CD8-positive, alpha-beta memory T cell (primary cell): ENCODE measurements at regions not wholly inside any gene's neighbourhood (a gene's known extent, or its start where the extent isn't known, plus 50 kb on each side); places are given as distances from the start of the nearest gene placed in this dataset.
"Not testable (repeated sequence)": the region's sequence is repeated elsewhere in the genome, so short reads cannot be mapped to it uniquely, and the experiment has no call there.

Source experiments
- CTCF ChIA-PET: fragments of 350-600 bp; sonication (Branson Sonifier 250); formaldehyde crosslinking; loops from one replicate; lab custom pipeline; 2021; ENCODE audit warnings: antibody characterized with exemption; lab: Charles Lee
- POLR2A ChIA-PET: fragments of 350-600 bp; sonication (Branson Sonifier 250); formaldehyde crosslinking; loops from one replicate; lab custom pipeline; 2021; ENCODE audit warnings: antibody characterized with exemption; lab: Charles Lee
- DNase-seq, 5 donors: peaks; one replicate each; pipeline versions ENCODE4 v3.0.0 to v3.0.0-alpha.2; 2020 to 2022; ENCODE audit warnings: mixed read lengths in 1 of 5
- H3K27ac ChIP-seq: one replicate; pipeline ENCODE4 v1.7.0; 2013; ENCODE audit warnings: low read depth, mild to moderate bottlenecking, low read length, moderate library complexity
- H3K27me3 ChIP-seq: 2 replicates; pipeline ENCODE4 v1.7.0; 2013; ENCODE audit warnings: low read length, mild to moderate bottlenecking; ENCODE audit not compliant: insufficient read depth, poor library complexity, severe bottlenecking
- H3K36me3 ChIP-seq: 2 replicates; pipeline ENCODE4 v1.7.0; 2013; ENCODE audit warnings: mild to moderate bottlenecking, low read length, moderate library complexity; ENCODE audit not compliant: insufficient read depth
- H3K4me1 ChIP-seq: 2 replicates; pipeline ENCODE4 v1.7.0; 2013; ENCODE audit warnings: mild to moderate bottlenecking, low read length, moderate library complexity; ENCODE audit not compliant: insufficient read depth
- H3K4me3 ChIP-seq: 2 replicates; pipeline ENCODE4 v1.7.0; 2013; ENCODE audit warnings: mild to moderate bottlenecking, low read length
- H3K9me3 ChIP-seq: 2 replicates; pipeline ENCODE4 v1.7.0; 2013; ENCODE audit warnings: mild to moderate bottlenecking, low read length
- H3K27ac Mint-ChIP-seq, 8 donors: one replicate each; pipeline ENCODE4 v1.8.0; 2020 to 2021; ENCODE audit warnings: mixed read lengths in 8 of 8, mild to moderate bottlenecking in 6 of 8, inconsistent platforms in 3 of 8, moderate library complexity in 3 of 8
- H3K27me3 Mint-ChIP-seq, 2 donors: one replicate each; pipeline ENCODE4 v1.8.0; 2020 to 2021; ENCODE audit warnings: mixed read lengths in 2 of 2, mild to moderate bottlenecking in 1 of 2, moderate library complexity in 1 of 2
- H3K36me3 Mint-ChIP-seq, 3 donors: one replicate each; pipeline ENCODE4 v1.8.0; 2020 to 2021; ENCODE audit warnings: mixed read lengths in 3 of 3, inconsistent platforms in 1 of 3, mild to moderate bottlenecking in 1 of 3
- H3K4me1 Mint-ChIP-seq, 3 donors: one replicate each; pipeline ENCODE4 v1.8.0; 2020 to 2021; ENCODE audit warnings: mixed read lengths in 3 of 3, inconsistent platforms in 1 of 3, mild to moderate bottlenecking in 1 of 3
- H3K4me3 Mint-ChIP-seq, 7 donors: one replicate each; pipeline ENCODE4 v1.8.0; 2020 to 2021; ENCODE audit warnings: mixed read lengths in 7 of 7, mild to moderate bottlenecking in 6 of 7, moderate library complexity in 4 of 7, inconsistent platforms in 2 of 7
- H3K9me3 Mint-ChIP-seq, 5 donors: one replicate each; pipeline ENCODE4 v1.8.0; 2020 to 2022; ENCODE audit warnings: mixed read lengths in 5 of 5, mild to moderate bottlenecking in 3 of 5, moderate library complexity in 2 of 5, inconsistent platforms in 1 of 5

DNA sequence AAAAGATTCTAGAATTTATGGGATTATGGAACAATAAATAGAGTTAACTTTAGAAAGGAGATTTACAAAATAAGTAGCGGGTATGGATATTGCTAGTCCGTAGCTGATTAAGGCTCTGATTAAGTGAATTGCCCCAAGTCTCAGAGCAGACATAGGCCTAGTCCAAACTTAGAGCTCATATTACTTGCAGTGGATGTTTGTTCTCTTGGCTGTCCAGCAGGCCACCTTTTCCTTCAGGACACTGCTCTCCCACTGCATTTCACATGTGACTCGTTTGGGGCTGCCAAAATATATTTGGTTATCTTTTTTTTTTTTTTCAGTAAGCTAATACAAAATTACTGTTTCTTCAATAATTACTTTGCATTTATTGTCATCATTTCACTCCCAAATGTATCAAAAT is 76.6 kb downstream of the ARRDC3 start:
- DNase-seq, result no peak
- POLR2A ChIA-PET, result interaction anchor here (0.6 kb wide), 1 partner anchor 36 kb away, joined by 6 read pairs; no protein-coding TSS in a partner anchor
- Histone ChIP-seq H3K36me3 (no peaks in the 10 kb centered on the region), H3K9me3 (no peaks in the 10 kb centered on the region), H3K4me3 (no peak overlapping the region), H3K27me3 (no peaks in the 10 kb centered on the region), H3K27ac (no peak overlapping the region), H3K4me1 (peaks cover 10% of the 10 kb centered on the region)
- CTCF ChIA-PET, result interaction anchor here (0.9 to 1.4 kb wide), 3 partner anchors 9 to 81 kb away, joined by 3 to 4 read pairs (median 3); no protein-coding TSS in a partner anchor
- Mint-ChIP-seq H3K4me3 (no peak overlapping the region), H3K27me3 (peaks cover 0 to 2% of the 10 kb centered on the region in 2 donors), H3K9me3 (no peaks in the 10 kb centered on the region), H3K36me3 (no peaks in the 10 kb centered on the region), H3K4me1 (peaks cover 8 to 13% (median 9%) of the 10 kb centered on the region in 3 donors), H3K27ac (peak overlapping the region in 1 of 8 donors; percentile 43)

DNA sequence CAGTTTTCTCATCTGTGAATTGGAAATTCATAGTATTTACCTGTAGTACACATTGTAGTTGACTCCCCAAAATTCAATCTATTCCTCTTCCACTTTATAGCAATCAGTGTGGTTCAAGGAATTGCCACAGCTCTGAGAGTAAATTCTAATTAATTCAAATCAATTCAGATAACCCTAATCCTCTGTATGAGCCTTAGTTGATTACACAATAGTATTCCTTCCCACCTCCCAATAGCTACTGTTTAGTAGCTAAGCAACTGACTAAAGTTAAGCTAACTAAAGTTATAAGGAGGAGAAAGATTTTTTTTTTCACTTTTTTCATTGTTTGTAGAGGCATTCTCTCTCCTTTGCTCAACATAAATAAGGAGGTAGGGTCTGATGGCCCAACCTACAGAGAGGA is 77.5 kb downstream of the ARRDC3 start:
- H3K4me3 Mint-ChIP-seq, result no peak overlapping the region
- no peak for DNase-seq
- POLR2A ChIA-PET, result no interaction called here
- H3K4me1 Mint-ChIP-seq, result peaks cover 0 to 4% (median under 1%) of the 10 kb centered on the region in 3 donors
- Histone ChIP-seq H3K36me3 (no peaks in the 10 kb centered on the region), H3K4me3 (no peak overlapping the region), H3K9me3 (no peaks in the 10 kb centered on the region), H3K4me1 (peaks cover 1% of the 10 kb centered on the region), H3K27ac (no peak overlapping the region), H3K27me3 (no peaks in the 10 kb centered on the region)
- H3K36me3 Mint-ChIP-seq, result no peaks in the 10 kb centered on the region
- CTCF ChIA-PET, result interaction anchor here (0.9 kb wide), 1 partner anchor 8 kb away, joined by 3 read pairs; no protein-coding TSS in a partner anchor
- peaks cover 0 to 2% of the 10 kb centered on the region in 2 donors for H3K27me3 Mint-ChIP-seq
- H3K27ac Mint-ChIP-seq, result peak overlapping the region in 1 of 8 donors; percentile 60
- no peaks in the 10 kb centered on the region for H3K9me3 Mint-ChIP-seq

DNA sequence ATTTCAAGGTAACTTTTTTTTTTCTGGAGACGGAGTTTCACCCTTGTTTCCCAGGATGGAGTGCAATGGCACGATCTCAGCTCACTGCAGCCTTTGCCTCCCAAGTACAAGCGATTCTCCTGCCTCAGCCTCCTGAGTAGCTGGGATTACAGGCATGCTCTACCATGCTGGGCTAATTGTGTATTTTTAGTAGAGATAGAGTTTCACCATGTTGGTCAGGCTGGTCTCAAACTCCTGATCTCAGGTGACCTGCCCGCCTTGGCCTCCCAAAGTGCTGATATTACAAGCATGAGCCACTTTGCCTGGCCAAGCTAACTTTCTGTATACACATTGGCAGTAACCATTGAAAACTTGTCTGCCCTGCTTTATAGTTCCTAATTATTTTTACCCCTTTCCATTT is 79.1 kb downstream of the ARRDC3 start:
- DNase-seq, H3K36me3 ChIP-seq, H3K36me3 Mint-ChIP-seq, H3K27me3 Mint-ChIP-seq, H3K27ac Mint-ChIP-seq, H3K4me3 ChIP-seq, POLR2A ChIA-PET, H3K27me3 ChIP-seq, H3K27ac ChIP-seq, H3K9me3 ChIP-seq, H3K4me3 Mint-ChIP-seq, H3K9me3 Mint-ChIP-seq, H3K4me1 ChIP-seq, CTCF ChIA-PET, H3K4me1 Mint-ChIP-seq: not testable (repeated sequence)

DNA sequence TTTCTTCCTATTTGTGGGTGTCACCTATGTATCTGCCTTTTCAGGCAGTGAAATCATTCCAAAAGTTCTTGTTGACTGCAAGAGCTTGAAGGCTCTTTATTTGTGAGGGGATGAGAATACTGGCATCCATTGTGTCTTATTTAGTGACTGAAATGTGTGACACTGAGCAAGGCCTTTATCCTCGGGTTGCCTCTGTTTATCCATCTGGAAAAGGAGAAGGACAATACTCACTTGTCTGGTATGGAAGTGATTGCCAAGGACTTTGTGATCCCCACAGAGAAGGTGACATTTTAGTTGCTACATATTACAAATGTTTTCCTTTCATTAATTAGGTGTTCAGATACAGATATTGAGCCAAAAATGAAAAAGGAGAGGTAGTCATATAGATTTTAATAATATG is 80.2 kb downstream of the ARRDC3 start:
- no peaks in the 10 kb centered on the region for H3K9me3 Mint-ChIP-seq
- no peaks in the 10 kb centered on the region for H3K4me1 Mint-ChIP-seq
- ChIA-PET CTCF (interaction anchor here (0.8 to 1.2 kb wide), 2 partner anchors 63 to 80 kb away, joined by 3 read pairs; partner anchors contain the start of gene ARRDC3), POLR2A (no interaction called here)
- no peak for DNase-seq
- no peak overlapping the region for H3K27ac Mint-ChIP-seq
- Histone ChIP-seq H3K4me3 (no peak overlapping the region), H3K27ac (no peak overlapping the region), H3K36me3 (no peaks in the 10 kb centered on the region), H3K4me1 (no peaks in the 10 kb centered on the region), H3K27me3 (no peaks in the 10 kb centered on the region), H3K9me3 (no peaks in the 10 kb centered on the region)
- no peaks in the 10 kb centered on the region for H3K27me3 Mint-ChIP-seq
- no peaks in the 10 kb centered on the region for H3K36me3 Mint-ChIP-seq
- no peak overlapping the region for H3K4me3 Mint-ChIP-seq

DNA sequence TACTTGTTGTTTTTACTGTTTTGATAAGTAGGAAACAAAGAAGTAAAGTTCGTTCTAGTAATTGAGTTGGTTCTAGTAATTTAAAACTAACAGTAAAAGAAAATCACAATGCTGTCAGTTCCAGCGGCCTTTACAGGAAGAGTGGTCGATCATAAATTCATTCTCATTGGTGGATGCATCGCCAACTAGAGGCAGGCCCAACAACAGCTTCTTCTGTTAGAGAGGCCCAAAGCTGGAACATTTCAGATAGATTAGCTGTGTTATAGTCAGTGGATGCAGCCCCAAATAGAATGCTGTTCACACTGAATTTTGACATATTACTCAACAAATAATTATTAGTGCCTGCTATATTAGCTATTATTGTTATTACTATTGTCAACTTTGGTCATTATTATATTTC is 80.8 kb downstream of the ARRDC3 start:
- DNase-seq, result no peak
- H3K4me1 Mint-ChIP-seq, result no peaks in the 10 kb centered on the region
- H3K9me3 ChIP-seq, result no peaks in the 10 kb centered on the region
- ChIA-PET POLR2A (no interaction called here), CTCF (interaction anchor here (0.8 to 1.2 kb wide), 2 partner anchors 62 to 81 kb away, joined by 3 read pairs; partner anchors contain the start of gene ARRDC3)
- H3K27ac Mint-ChIP-seq, result no peak overlapping the region
- H3K4me1 ChIP-seq, result no peaks in the 10 kb centered on the region
- H3K9me3 Mint-ChIP-seq, result no peaks in the 10 kb centered on the region
- no peaks in the 10 kb centered on the region for H3K36me3 ChIP-seq
- H3K27me3 Mint-ChIP-seq, result no peaks in the 10 kb centered on the region
- no peaks in the 10 kb centered on the region for H3K36me3 Mint-ChIP-seq
- no peaks in the 10 kb centered on the region for H3K27me3 ChIP-seq
- no peak overlapping the region for H3K27ac ChIP-seq
- H3K4me3 Mint-ChIP-seq, result no peak overlapping the region
- no peak overlapping the region for H3K4me3 ChIP-seq

DNA sequence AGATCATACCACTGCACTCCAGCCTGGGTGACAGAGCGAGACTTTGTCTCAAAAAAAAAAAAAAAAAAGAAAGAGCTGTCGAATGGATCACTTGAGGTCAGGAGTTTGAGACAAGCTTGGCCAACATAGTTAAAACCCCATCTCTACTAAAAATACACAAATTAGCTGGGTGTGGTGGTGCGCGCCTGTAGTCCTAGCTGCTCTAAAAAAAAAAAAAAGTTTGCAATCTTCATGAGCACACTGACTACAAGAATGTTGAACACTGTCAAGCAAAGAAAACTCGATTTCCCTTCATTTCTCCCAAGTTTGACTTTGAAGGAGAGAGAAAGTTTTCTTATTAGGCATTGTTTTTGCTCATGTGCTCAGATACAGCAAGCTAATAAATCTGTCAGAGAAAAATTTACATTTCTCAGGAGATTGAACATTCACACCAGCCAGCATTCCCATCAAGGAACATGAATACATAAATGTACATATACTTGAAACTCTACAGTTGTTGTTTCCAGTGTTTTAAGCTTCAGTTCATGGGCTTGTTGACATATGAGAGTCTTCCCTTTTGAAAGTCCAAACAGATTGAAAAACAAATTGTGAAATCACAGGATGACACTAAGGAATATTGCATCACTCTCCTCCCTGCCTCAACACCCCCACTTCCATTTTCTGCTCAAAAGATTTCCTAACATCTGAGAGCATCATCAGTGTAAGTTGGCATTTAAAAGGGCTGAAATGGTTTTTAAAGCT is 81.8 kb downstream of the ARRDC3 start:
- Histone ChIP-seq H3K36me3 (no peaks in the 10 kb centered on the region), H3K9me3 (no peaks in the 10 kb centered on the region), H3K27ac (no peak overlapping the region), H3K4me3 (no peak overlapping the region), H3K27me3 (no peaks in the 10 kb centered on the region), H3K4me1 (no peaks in the 10 kb centered on the region)
- no peaks in the 10 kb centered on the region for H3K9me3 Mint-ChIP-seq
- H3K27ac Mint-ChIP-seq, result peak overlapping the region in 1 of 8 donors; percentile 58
- no peaks in the 10 kb centered on the region for H3K4me1 Mint-ChIP-seq
- ChIA-PET POLR2A (no interaction called here), CTCF (interaction anchor here (0.7 to 1.0 kb wide), 3 partner anchors 21 to 84 kb away, joined by 3 to 4 read pairs (median 3); no protein-coding TSS in a partner anchor)
- no peaks in the 10 kb centered on the region for H3K27me3 Mint-ChIP-seq
- no peaks in the 10 kb centered on the region for H3K36me3 Mint-ChIP-seq
- no peak for DNase-seq
- no peak overlapping the region for H3K4me3 Mint-ChIP-seq

DNA sequence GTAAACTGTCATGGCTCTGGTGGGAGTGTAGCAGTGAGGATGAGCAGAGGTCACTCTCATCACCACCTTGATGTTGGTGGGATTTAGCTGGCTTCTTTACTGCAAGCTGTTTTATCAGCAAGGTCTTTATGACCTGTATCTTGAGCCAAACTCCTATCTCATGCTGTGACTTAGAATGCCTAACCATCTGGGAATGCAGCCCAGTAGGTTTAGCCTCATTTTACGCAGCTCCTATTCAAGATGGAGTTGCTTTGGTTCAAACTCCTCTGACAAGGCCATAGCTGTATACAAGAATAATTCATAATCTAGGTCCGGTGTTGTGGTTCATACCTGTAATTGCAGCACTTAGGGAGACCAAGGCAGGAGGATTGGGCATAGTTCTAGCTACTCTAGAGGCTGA is 85.1 kb downstream of the ARRDC3 start:
- Histone ChIP-seq H3K27ac (no peak overlapping the region), H3K9me3 (no peaks in the 10 kb centered on the region), H3K27me3 (no peaks in the 10 kb centered on the region), H3K4me3 (no peak overlapping the region), H3K36me3 (no peaks in the 10 kb centered on the region), H3K4me1 (no peaks in the 10 kb centered on the region)
- DNase-seq, result no peak
- ChIA-PET CTCF (interaction anchor here (1.1 kb wide), 1 partner anchor 8 kb away, joined by 3 read pairs; no protein-coding TSS in a partner anchor), POLR2A (no interaction called here)
- Mint-ChIP-seq H3K27me3 (peaks cover 0 to 2% of the 10 kb centered on the region in 2 donors), H3K4me3 (no peak overlapping the region), H3K36me3 (no peaks in the 10 kb centered on the region), H3K27ac (no peak overlapping the region), H3K4me1 (peaks cover 0 to 2% (median 0%) of the 10 kb centered on the region in 3 donors), H3K9me3 (no peaks in the 10 kb centered on the region)

DNA sequence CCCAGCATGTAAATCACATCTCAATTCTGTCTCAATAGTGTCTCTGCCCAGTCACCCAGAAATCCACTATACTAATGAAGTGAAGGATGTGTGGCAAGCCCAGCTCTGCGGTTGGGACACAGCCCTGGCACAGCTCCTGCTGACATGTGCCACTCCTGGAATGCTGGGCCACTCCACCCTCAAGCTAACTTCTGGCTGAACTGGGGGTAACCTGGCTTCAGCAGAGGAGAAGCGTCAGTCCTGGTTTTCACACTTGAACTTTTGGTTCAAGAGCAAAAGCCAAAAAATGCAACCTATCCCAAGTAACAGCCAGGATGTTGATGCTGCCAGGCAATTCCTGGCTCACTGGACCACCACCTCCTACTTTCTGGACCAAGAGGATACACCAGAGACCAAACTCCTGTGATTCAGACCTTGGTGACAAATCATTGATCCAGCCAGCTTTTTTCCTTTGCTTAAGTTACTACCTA is 86.4 kb downstream of the ARRDC3 start:
- Mint-ChIP-seq H3K9me3 (no peaks in the 10 kb centered on the region), H3K4me1 (peaks cover 0 to 2% (median 0%) of the 10 kb centered on the region in 3 donors), H3K27ac (no peak overlapping the region), H3K36me3 (no peaks in the 10 kb centered on the region), H3K27me3 (peaks cover 0 to 2% of the 10 kb centered on the region in 2 donors), H3K4me3 (no peak overlapping the region)
- CTCF ChIA-PET, result interaction anchor here (1.4 kb wide), 1 partner anchor 15 kb away, joined by 6 read pairs; no protein-coding TSS in a partner anchor
- Histone ChIP-seq H3K4me3 (no peak overlapping the region), H3K27me3 (no peaks in the 10 kb centered on the region), H3K27ac (no peak overlapping the region), H3K4me1 (no peaks in the 10 kb centered on the region), H3K36me3 (no peaks in the 10 kb centered on the region), H3K9me3 (no peaks in the 10 kb centered on the region)
- POLR2A ChIA-PET, result interaction anchor here (0.6 kb wide), 1 partner anchor 15 kb away, joined by 3 read pairs; no protein-coding TSS in a partner anchor
- no peak for DNase-seq
